B cell (primary cell): ENCODE measurements at regions not wholly inside any gene's neighbourhood (a gene's known extent, or its start where the extent isn't known, plus 50 kb on each side); places are given as distances from the start of the nearest gene placed in this dataset.

Experiments
- ATAC-seq: fragments of 200-7000 bp; cut with Tn5 transposase; one replicate; pipeline ENCODE4 v1.10.0; 2021; ENCODE audit warnings: low read depth, mild to moderate bottlenecking, moderate number of reproducible peaks, moderate library complexity
- CTCF ChIA-PET: fragments of 350-600 bp; sonication (Branson Sonifier 250); formaldehyde crosslinking; loops from one replicate; lab custom pipeline; 2021; ENCODE audit warnings: antibody characterized with exemption, inconsistent platforms; lab: Charles Lee
- POLR2A ChIA-PET: fragments of 350-600 bp; sonication (Branson Sonifier 250); formaldehyde crosslinking; loops from one replicate; lab custom pipeline; 2021; ENCODE audit warnings: antibody characterized with exemption; lab: Charles Lee
- DNase-seq: peaks from one replicate; pipeline ENCODE4 v3.0.0; 2013
- H2AFZ ChIP-seq: 2 replicates; pipeline ENCODE4 v1.6.1; 2012; ENCODE audit warnings: mild to moderate bottlenecking, low read depth, low read length; ENCODE audit not compliant: insufficient read depth, poor library complexity, severe bottlenecking
- H3K27ac ChIP-seq, 2 donors: 1 replicate in 1 of 2; 2 replicates in 1 of 2; pipeline ENCODE4 v1.5.1; 2012 to 2013; ENCODE audit warnings: low read length in 2 of 2, mild to moderate bottlenecking in 2 of 2, moderate library complexity in 1 of 2
- H3K27me3 ChIP-seq, 4 experiments: fragments of 200-600 bp in 1 of 4; sonication (generic) in 1 of 4; replicated peaks in 1 of 4; 1 replicate in 2 of 4; 2 replicates in 2 of 4; pipeline versions ENCODE4 v1.6.1 to v1.7.0; 2013 to 2016; ENCODE audit warnings: low read length in 3 of 4, mild to moderate bottlenecking in 2 of 4, mixed read lengths in 1 of 4, moderate library complexity in 1 of 4; ENCODE audit not compliant: insufficient read depth in 4 of 4, control insufficient read depth in 3 of 4; ENCODE audit errors: control extremely low read depth in 1 of 4
- H3K36me3 ChIP-seq, 2 experiments: replicated peaks in 1 of 2; 1 replicate in 1 of 2; 2 replicates in 1 of 2; pipeline versions ENCODE4 v1.6.1 to v1.7.1; 2013; ENCODE audit warnings: low read length in 1 of 2; ENCODE audit not compliant: insufficient read depth in 2 of 2, control insufficient read depth in 1 of 2; ENCODE audit errors: control extremely low read depth in 1 of 2, extremely low read depth in 1 of 2
- H3K4me1 ChIP-seq, 2 donors: fragments of 200-600 bp in 1 of 2; sonication (generic) in 1 of 2; 1 replicate in 1 of 2; 2 replicates in 1 of 2; pipeline versions ENCODE4 v1.5.1 to v1.6.1; 2013 to 2017; ENCODE audit warnings: low read length in 2 of 2; ENCODE audit not compliant: control insufficient read depth in 2 of 2, insufficient read depth in 2 of 2
- H3K4me2 ChIP-seq: replicated peaks from 2 replicates; pipeline ENCODE3; 2012; ENCODE audit warnings: mild to moderate bottlenecking, low read depth, low read length; ENCODE audit not compliant: poor library complexity, severe bottlenecking
- H3K4me3 ChIP-seq, 5 experiments: fragments of 200-600 bp in 1 of 5; sonication (generic) in 1 of 5; 1 replicate in 3 of 5; 2 replicates in 2 of 5; pipeline versions ENCODE4 v1.5.1 to v1.7.0; 2011 to 2016; ENCODE audit warnings: low read length in 4 of 5, mild to moderate bottlenecking in 4 of 5, low read depth in 2 of 5, control low read depth in 1 of 5, moderate library complexity in 1 of 5; ENCODE audit not compliant: insufficient read depth in 1 of 5; ENCODE audit errors: control extremely low read depth in 1 of 5, extremely low read depth in 1 of 5
- H3K79me2 ChIP-seq: fragments of 200-600 bp; sonication (generic); one replicate; pipeline ENCODE4 v1.6.0; 2016; ENCODE audit warnings: low read length; ENCODE audit not compliant: control insufficient read depth, insufficient read depth
- H3K9ac ChIP-seq: fragments of 200-600 bp; sonication (generic); 2 replicates; pipeline ENCODE4 v1.6.1; 2017; ENCODE audit warnings: mild to moderate bottlenecking, low read length, moderate library complexity
- H3K9me3 ChIP-seq, 3 donors: one replicate each; pipeline versions ENCODE4 v1.6.1 to v1.7.1; 2013; ENCODE audit warnings: low read length in 2 of 3; ENCODE audit not compliant: control insufficient read depth in 2 of 3, insufficient read depth in 1 of 3; ENCODE audit errors: control extremely low read depth in 1 of 3
- H4K20me1 ChIP-seq: 2 replicates; pipeline ENCODE4 v1.6.0; 2012; ENCODE audit warnings: mild to moderate bottlenecking, low read length; ENCODE audit not compliant: insufficient read depth, control insufficient read depth, poor library complexity, severe bottlenecking
- H3K27ac Mint-ChIP-seq: one replicate; pipeline ENCODE4 v1.8.0; 2021; ENCODE audit warnings: mixed read lengths
- H3K27me3 Mint-ChIP-seq: one replicate; pipeline ENCODE4 v1.8.0; 2021; ENCODE audit warnings: mixed read lengths
- H3K4me1 Mint-ChIP-seq: one replicate; pipeline ENCODE4 v1.8.0; 2021; ENCODE audit warnings: mixed read lengths
- H3K4me3 Mint-ChIP-seq: one replicate; pipeline ENCODE4 v1.8.0; 2021; ENCODE audit warnings: mixed read lengths
- H3K9me3 Mint-ChIP-seq: one replicate; pipeline ENCODE4 v1.8.0; 2022; ENCODE audit warnings: mixed read lengths; ENCODE audit not compliant: insufficient read depth
- EZH2 ChIP-seq: IDR thresholded peaks from 2 replicates; pipeline ENCODE4 v1.6.1; 2012; ENCODE audit warnings: borderline replicate concordance, low read depth, mild to moderate bottlenecking, moderate library complexity, low read length; ENCODE audit not compliant: insufficient read depth, poor library complexity, severe bottlenecking
- WGBS: methylation state at CpG from one replicate; pipeline ENCODE4 v1.1.5; 2013; ENCODE audit warnings: missing lambda C conversion rate; ENCODE audit not compliant: insufficient coverage; 5-methylcytosine and 5-hydroxymethylcytosine counted together
- intact Hi-C: fragments of 100-400 bp; cut with micrococcal nuclease; formaldehyde crosslinking; loops from one replicate; pipeline ENCODE4 v1.10.0; 2022
- TF ChIP-seq, protein P1 (sequence below): fragments of 200-600 bp; IDR thresholded peaks from one replicate; pipeline ENCODE4 v1.8.0; 2022; ENCODE audit warnings: antibody characterized with exemption, mild to moderate bottlenecking

- H3K79me2 ChIP-seq = no peaks in the 10 kb centered on the region
- peaks cover 2 to 23% (median 22%) of the 10 kb centered on the region in 3 donors for H3K9me3 ChIP-seq
- Mint-ChIP-seq H3K27ac (no peak overlapping the region), H3K9me3 (peaks cover 8% of the 10 kb centered on the region), H3K4me1 (no peaks in the 10 kb centered on the region), H3K4me3 (no peak overlapping the region), H3K27me3 (peaks cover 10% of the 10 kb centered on the region)
- intact Hi-C loops = no loop called here
- no peak overlapping the region for H3K4me3 ChIP-seq
- no peak overlapping the region for H3K9ac ChIP-seq
- no peak overlapping the region for H2AFZ ChIP-seq
- DNase-seq (no peak), ATAC-seq (no peak)
- no CpG with 5 or more reads among the region's 1 CpG for WGBS
- H4K20me1 ChIP-seq = no peaks in the 10 kb centered on the region
- H3K27me3 ChIP-seq = no peaks in the 10 kb centered on the region
- H3K36me3 ChIP-seq = no peaks in the 10 kb centered on the region
- no peak overlapping the region for H3K4me2 ChIP-seq
- no peak for TF ChIP-seq EZH2
- TF ChIP-seq, protein P1, sequence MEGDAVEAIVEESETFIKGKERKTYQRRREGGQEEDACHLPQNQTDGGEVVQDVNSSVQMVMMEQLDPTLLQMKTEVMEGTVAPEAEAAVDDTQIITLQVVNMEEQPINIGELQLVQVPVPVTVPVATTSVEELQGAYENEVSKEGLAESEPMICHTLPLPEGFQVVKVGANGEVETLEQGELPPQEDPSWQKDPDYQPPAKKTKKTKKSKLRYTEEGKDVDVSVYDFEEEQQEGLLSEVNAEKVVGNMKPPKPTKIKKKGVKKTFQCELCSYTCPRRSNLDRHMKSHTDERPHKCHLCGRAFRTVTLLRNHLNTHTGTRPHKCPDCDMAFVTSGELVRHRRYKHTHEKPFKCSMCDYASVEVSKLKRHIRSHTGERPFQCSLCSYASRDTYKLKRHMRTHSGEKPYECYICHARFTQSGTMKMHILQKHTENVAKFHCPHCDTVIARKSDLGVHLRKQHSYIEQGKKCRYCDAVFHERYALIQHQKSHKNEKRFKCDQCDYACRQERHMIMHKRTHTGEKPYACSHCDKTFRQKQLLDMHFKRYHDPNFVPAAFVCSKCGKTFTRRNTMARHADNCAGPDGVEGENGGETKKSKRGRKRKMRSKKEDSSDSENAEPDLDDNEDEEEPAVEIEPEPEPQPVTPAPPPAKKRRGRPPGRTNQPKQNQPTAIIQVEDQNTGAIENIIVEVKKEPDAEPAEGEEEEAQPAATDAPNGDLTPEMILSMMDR = no peak
- ChIA-PET CTCF (no interaction called here), POLR2A (no interaction called here)
- no peak overlapping the region for H3K27ac ChIP-seq
- no peaks in the 10 kb centered on the region for H3K4me1 ChIP-seq
Measured at GRCh38 chr10:124273141-124273540, 145.6 kb downstream of the OAT start.

- no peaks in the 10 kb centered on the region for H3K27me3 ChIP-seq
- WGBS = 84% methylated on average over 3 of the region's 4 CpGs
- no peak overlapping the region for H3K27ac Mint-ChIP-seq
- no peak overlapping the region for H2AFZ ChIP-seq
- peaks cover 2 to 22% (median 20%) of the 10 kb centered on the region in 3 donors for H3K9me3 ChIP-seq
- H3K27me3 Mint-ChIP-seq = peaks cover 10% of the 10 kb centered on the region
- no peaks in the 10 kb centered on the region for H3K36me3 ChIP-seq
- no peaks in the 10 kb centered on the region for H3K4me1 Mint-ChIP-seq
- no peaks in the 10 kb centered on the region for H4K20me1 ChIP-seq
- no peak overlapping the region for H3K9ac ChIP-seq
- DNase-seq (no peak), ATAC-seq (no peak)
- ChIA-PET CTCF (no interaction called here), POLR2A (no interaction called here)
- H3K9me3 Mint-ChIP-seq = peaks cover 8% of the 10 kb centered on the region
- no peak overlapping the region for H3K27ac ChIP-seq
- TF ChIP-seq EZH2 = no peak
- TF ChIP-seq, protein P1 = no peak
- H3K4me3 ChIP-seq = no peak overlapping the region
- intact Hi-C loops = no loop called here
- no peak overlapping the region for H3K4me2 ChIP-seq
- no peaks in the 10 kb centered on the region for H3K4me1 ChIP-seq
- no peaks in the 10 kb centered on the region for H3K79me2 ChIP-seq
- H3K4me3 Mint-ChIP-seq = no peak overlapping the region
Measured at GRCh38 chr10:124271676-124272075, 147.0 kb downstream of the OAT start.
